ENCODE measurements at regions not wholly inside any gene's neighbourhood (a gene's known extent, or its start where the extent isn't known, plus 50 kb on each side); places are given as distances from the start of the nearest gene placed in this dataset.

- peak overlapping the region; percentile 4 for H2AFZ ChIP-seq (ENCODE audit: low read length)
- H3K27ac ChIP-seq (ENCODE audit: low read length): no peak overlapping the region
These were observed 214.9 kb downstream of the DSEL start for GRCh38 chr18:67301592-67301991.

GRCh38 chr18:67300498-67300897, 216.0 kb downstream of the DSEL start:
- Histone ChIP-seq H4K20me1 (ENCODE audit: insufficient read depth, low read length) (no peaks in the 10 kb centered on the region), H3K9me3 (replicated peaks; ENCODE audit: insufficient read depth, low read length) (no peaks in the 10 kb centered on the region), H3F3A (ENCODE audit: insufficient read depth, low read length) (no peaks in the 10 kb centered on the region), H3K9me2 (replicated peaks; ENCODE audit: insufficient read depth, low read length) (no peaks in the 10 kb centered on the region), H2AFZ (ENCODE audit: low read length) (no peak overlapping the region), H3K27me3 (replicated peaks; ENCODE audit: insufficient read depth, low read length) (no peaks in the 10 kb centered on the region), H3K4me1 (ENCODE audit: low read length) (no peaks in the 10 kb centered on the region), H3K9ac (ENCODE audit: low read length) (no peak overlapping the region), H3K4me2 (ENCODE audit: low read depth, low read length) (no peak overlapping the region), H3K27ac (ENCODE audit: low read length) (no peak overlapping the region), H3K79me2 (ENCODE audit: low read length) (no peaks in the 10 kb centered on the region), H3K36me3 (replicated peaks; ENCODE audit: insufficient read depth, low read length) (no peaks in the 10 kb centered on the region), H3K4me3 (ENCODE audit: low read length) (no peak overlapping the region)
- DNase-seq: no peak
- no peak for TF ChIP-seq CTCF (IDR thresholded peaks at IDR 0.05; ENCODE audit: low read length)
- TF ChIP-seq EZH2 (optimal IDR thresholded peaks at IDR 0.05; ENCODE audit: low read depth, low read length): no peak
- no peak for TF ChIP-seq EZH2phosphoT487 (IDR thresholded peaks at IDR 0.05; ENCODE audit: low read length)

More at GRCh38 chr18:67301592-67301991, 214.9 kb downstream of the DSEL start:
- no peaks in the 10 kb centered on the region for H4K20me1 ChIP-seq (ENCODE audit: insufficient read depth, low read length)
- no peaks in the 10 kb centered on the region for H3K4me1 ChIP-seq (ENCODE audit: low read length)
- H3K9me2 ChIP-seq (replicated peaks; ENCODE audit: insufficient read depth, low read length): no peaks in the 10 kb centered on the region
- H3F3A ChIP-seq (ENCODE audit: insufficient read depth, low read length): no peaks in the 10 kb centered on the region
- no peak overlapping the region; the same call in 1 of the 2 replicates for H3K4me2 ChIP-seq (ENCODE audit: low read depth, low read length)
- no peaks in the 10 kb centered on the region for H3K79me2 ChIP-seq (ENCODE audit: low read length)
- no peaks in the 10 kb centered on the region for H3K9me3 ChIP-seq (replicated peaks; ENCODE audit: insufficient read depth, low read length)
- H3K27me3 ChIP-seq (replicated peaks; ENCODE audit: insufficient read depth, low read length): no peaks in the 10 kb centered on the region
- TF ChIP-seq EZH2phosphoT487 (IDR thresholded peaks at IDR 0.05; ENCODE audit: low read length) (no peak), EZH2 (optimal IDR thresholded peaks at IDR 0.05; ENCODE audit: low read depth, low read length) (no peak), CTCF (IDR thresholded peaks at IDR 0.05; ENCODE audit: low read length) (no peak)
- no peak for DNase-seq
- no peaks in the 10 kb centered on the region for H3K36me3 ChIP-seq (replicated peaks; ENCODE audit: insufficient read depth, low read length)
- no peak overlapping the region for H3K9ac ChIP-seq (ENCODE audit: low read length)
- H3K4me3 ChIP-seq (ENCODE audit: low read length): no peak overlapping the region

GRCh38 chr18:67292814-67293213, 223.7 kb downstream of the DSEL start:
- H3K4me2 ChIP-seq (ENCODE audit: low read depth, low read length): no peak overlapping the region

More at GRCh38 chr18:67292814-67293213, 223.7 kb downstream of the DSEL start:
- Histone ChIP-seq H3K27ac (ENCODE audit: low read length) (no peak overlapping the region), H2AFZ (ENCODE audit: low read length) (no peak overlapping the region), H3K4me1 (ENCODE audit: low read length) (no peaks in the 10 kb centered on the region), H3K9me2 (replicated peaks; ENCODE audit: insufficient read depth, low read length) (no peaks in the 10 kb centered on the region), H3K4me3 (ENCODE audit: low read length) (no peak overlapping the region), H3K9ac (ENCODE audit: low read length) (no peak overlapping the region), H3F3A (ENCODE audit: insufficient read depth, low read length) (no peaks in the 10 kb centered on the region), H3K36me3 (replicated peaks; ENCODE audit: insufficient read depth, low read length) (no peaks in the 10 kb centered on the region), H3K79me2 (ENCODE audit: low read length) (no peaks in the 10 kb centered on the region), H3K9me3 (replicated peaks; ENCODE audit: insufficient read depth, low read length) (no peaks in the 10 kb centered on the region), H3K27me3 (replicated peaks; ENCODE audit: insufficient read depth, low read length) (no peaks in the 10 kb centered on the region), H4K20me1 (ENCODE audit: insufficient read depth, low read length) (no peaks in the 10 kb centered on the region)
- TF ChIP-seq CTCF (IDR thresholded peaks at IDR 0.05; ENCODE audit: low read length) (no peak), EZH2phosphoT487 (IDR thresholded peaks at IDR 0.05; ENCODE audit: low read length) (no peak), EZH2 (optimal IDR thresholded peaks at IDR 0.05; ENCODE audit: low read depth, low read length) (no peak)
- DNase-seq: no peak
